ENCODE measurements at regions not wholly inside any gene's neighbourhood (a gene's known extent, or its start where the extent isn't known, plus 50 kb on each side); places are given as distances from the start of the nearest gene placed in this dataset.

GRCh38 chr13:63279136-63279535 is 1863.5 kb upstream of the PCDH20 start:
- TF ChIP-seq CTCF (conservative IDR thresholded peaks at IDR 0.05; ENCODE audit: low read length) (no peak), EZH2phosphoT487 (IDR thresholded peaks at IDR 0.05; ENCODE audit: borderline replicate concordance) (no peak)

All from Loucy (cell line).